ENCODE measurements at regions not wholly inside any gene's neighbourhood (a gene's known extent, or its start where the extent isn't known, plus 50 kb on each side); places are given as distances from the start of the nearest gene placed in this dataset.

DNA sequence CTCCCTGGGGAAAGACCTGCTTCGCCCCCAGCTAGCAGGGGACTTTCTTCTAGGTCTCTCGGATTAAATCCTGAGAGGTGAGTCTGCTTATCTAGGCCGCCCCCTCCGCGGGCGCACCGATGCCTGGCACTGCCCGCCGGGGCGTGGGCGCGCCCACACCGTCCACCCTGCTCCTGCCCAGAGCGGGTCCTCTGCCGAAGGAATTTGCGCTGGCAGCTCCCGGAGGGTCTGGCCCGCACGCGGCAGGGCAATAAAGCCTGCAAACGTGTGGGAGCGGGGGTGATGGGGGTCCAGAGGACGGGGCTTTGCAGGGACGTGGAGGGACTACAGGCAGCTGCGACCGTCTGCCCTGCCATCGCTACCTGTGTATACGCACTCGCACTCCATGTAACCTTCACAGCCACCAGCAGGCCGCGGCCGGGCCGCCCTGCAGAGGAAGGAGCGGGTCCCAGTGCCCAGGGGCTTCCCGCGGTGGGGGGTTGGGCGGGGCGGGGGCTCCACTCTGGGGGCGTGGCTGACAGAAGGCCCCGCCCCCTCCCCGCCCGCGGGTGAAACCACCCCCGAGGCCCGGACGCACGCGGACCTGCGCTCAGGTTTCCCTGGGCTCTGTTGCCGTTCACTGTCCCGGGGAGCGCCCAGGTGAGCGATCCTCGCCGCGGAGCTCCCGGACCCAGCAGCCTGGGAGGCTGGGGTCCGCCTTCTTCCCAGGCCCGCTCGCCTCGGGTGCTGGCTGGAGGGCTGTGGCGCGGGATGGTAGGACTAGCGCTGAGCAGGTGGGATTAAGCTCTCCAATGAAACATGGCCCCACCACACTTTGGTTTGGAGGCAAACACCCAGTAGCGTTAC lies 174.5 kb upstream of the HS6ST1 start:
- intact Hi-C loops (cut with DNase I): no loop called here
- 85 to 91% methylated on average over 29 to 47 of the region's 65 CpGs for WGBS, 2 donors
- peaks cover 35% of the 10 kb centered on the region for H3K4me1 ChIP-seq
- H3K4me3 ChIP-seq: no peak overlapping the region
- TF ChIP-seq POLR2A (IDR thresholded peaks at IDR 0.05) (no peak), CTCF (IDR thresholded peaks at IDR 0.05) (no peak)
- no peaks in the 10 kb centered on the region for H3K9me3 ChIP-seq
- no peaks in the 10 kb centered on the region for H3K27me3 ChIP-seq
- no peaks in the 10 kb centered on the region for H3K36me3 ChIP-seq (replicated peaks in 1 of 2; ENCODE audit: insufficient read depth in 1 of 2, low read depth in 2 of 2)
- no peak for DNase-seq
- H3K27ac ChIP-seq: no peak overlapping the region
- ATAC-seq: no peak

DNA sequence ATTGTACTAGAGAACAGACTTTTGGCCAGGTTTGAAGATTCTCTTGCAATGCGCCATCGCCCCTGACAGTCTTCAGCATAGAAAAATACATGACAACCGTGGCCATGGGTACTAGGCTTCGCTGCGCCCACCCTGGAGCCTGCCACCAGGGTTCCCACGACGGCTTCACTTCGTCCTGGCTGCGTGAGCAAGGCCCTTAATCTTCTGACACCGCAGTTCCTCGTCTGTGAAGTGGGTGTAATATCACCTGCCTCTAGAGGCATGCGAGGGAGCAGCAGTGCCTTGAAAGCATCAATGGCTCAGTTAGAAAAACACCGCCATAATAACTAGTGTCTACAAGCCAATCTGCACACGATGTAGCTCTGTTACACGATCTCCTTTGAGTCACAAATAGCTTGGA lies 175.2 kb upstream of the HS6ST1 start:
- ATAC-seq (peak; percentile 8), DNase-seq (no peak)
- Histone ChIP-seq H3K27ac (peak overlapping the region in 3 of 4 donors; percentile 43 to 67 (median 66)), H3K27me3 (no peaks in the 10 kb centered on the region), H3K4me3 (no peak overlapping the region), H3K36me3 (replicated peaks in 1 of 2; ENCODE audit: insufficient read depth in 1 of 2, low read depth in 2 of 2) (no peaks in the 10 kb centered on the region), H3K9me3 (no peaks in the 10 kb centered on the region), H3K4me1 (peaks cover 41% of the 10 kb centered on the region)
- intact Hi-C loops (cut with DNase I): no loop called here
- 80 to 81% methylated on average over 15 of the region's 15 CpGs for WGBS, 2 donors
- TF ChIP-seq POLR2A (IDR thresholded peaks at IDR 0.05) (no peak), CTCF (IDR thresholded peaks at IDR 0.05) (peak in 2 of 7 experiments; percentile 6 to 11)

DNA sequence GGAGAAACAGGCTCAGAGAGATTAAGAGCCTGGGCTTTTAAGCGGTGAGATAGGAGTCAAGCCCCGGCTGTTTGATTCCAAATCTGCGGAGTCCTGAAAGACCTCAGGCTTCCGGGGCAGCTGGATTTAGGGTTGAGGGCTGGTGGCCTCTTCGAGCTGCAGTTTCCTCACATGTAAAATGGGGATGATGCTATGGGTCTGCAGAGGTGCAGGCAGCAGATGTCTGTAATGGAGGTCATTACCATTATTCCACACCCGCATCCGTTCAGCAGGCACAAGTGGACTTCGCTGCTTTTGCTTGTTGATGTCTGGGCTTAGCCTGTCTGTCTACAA lies 175.6 kb upstream of the HS6ST1 start:
- Histone ChIP-seq H3K27me3 (no peaks in the 10 kb centered on the region), H3K4me1 (peaks cover 42% of the 10 kb centered on the region), H3K27ac (peak overlapping the region in 3 of 4 donors; percentile 43 to 67 (median 66)), H3K36me3 (replicated peaks in 1 of 2; ENCODE audit: insufficient read depth in 1 of 2, low read depth in 2 of 2) (no peaks in the 10 kb centered on the region), H3K9me3 (no peaks in the 10 kb centered on the region), H3K4me3 (no peak overlapping the region)
- TF ChIP-seq CTCF (IDR thresholded peaks at IDR 0.05): no peak
- TF ChIP-seq POLR2A (IDR thresholded peaks at IDR 0.05): peak in 1 of 3 donors; percentile 15
- DNase-seq (no peak), ATAC-seq (no peak)
- WGBS, 2 donors: 25 to 29% methylated on average over 7 to 8 of the region's 8 CpGs
- intact Hi-C loops (cut with DNase I): no loop called here

DNA sequence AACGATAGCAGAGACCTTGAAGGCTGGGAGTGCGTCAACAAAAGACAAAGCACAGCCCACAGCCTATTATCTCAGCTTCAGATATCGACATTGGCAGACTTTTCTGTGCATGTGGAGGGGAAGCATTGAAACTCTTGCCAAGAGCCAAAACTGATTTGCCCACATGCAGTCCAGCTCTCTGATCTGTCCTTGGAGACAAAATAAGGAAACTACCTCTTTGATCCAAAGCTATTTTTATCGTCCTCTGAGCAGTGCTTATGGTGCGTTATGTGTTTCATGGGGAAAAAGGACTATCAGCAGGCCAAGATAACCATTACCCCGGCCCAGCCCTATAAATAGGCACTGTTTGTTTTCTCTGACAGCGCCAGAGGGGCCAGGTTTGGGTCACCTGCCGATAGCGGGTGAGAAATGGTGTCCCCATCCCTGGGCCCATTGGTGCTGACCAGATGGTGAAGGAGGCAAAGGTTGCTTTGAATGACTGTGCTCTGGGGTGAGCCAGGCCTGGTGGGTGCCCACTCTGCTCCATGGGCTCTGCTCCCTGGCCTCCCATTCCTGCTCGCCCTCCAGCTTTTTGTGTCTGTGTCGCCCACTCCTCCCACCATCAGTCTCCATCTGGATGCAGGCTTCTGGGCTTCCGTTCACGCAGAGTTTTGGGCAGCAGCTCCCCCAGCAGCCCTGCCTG lies 176.1 kb upstream of the HS6ST1 start:
- no peak for TF ChIP-seq POLR2A (IDR thresholded peaks at IDR 0.05)
- ATAC-seq: peak; percentile 87
- Histone ChIP-seq H3K9me3 (no peaks in the 10 kb centered on the region), H3K4me1 (peaks cover 37% of the 10 kb centered on the region), H3K27me3 (no peaks in the 10 kb centered on the region), H3K4me3 (no peak overlapping the region), H3K27ac (peak overlapping the region in 3 of 4 donors; percentile 43 to 67 (median 66)), H3K36me3 (replicated peaks in 1 of 2; ENCODE audit: insufficient read depth in 1 of 2, low read depth in 2 of 2) (no peaks in the 10 kb centered on the region)
- intact Hi-C loops (cut with DNase I): no loop called here
- 17 to 26% methylated on average over 10 to 13 of the region's 13 CpGs for WGBS, 2 donors
- DNase-seq: peak; percentile 56 to 91 (median 74)

DNA sequence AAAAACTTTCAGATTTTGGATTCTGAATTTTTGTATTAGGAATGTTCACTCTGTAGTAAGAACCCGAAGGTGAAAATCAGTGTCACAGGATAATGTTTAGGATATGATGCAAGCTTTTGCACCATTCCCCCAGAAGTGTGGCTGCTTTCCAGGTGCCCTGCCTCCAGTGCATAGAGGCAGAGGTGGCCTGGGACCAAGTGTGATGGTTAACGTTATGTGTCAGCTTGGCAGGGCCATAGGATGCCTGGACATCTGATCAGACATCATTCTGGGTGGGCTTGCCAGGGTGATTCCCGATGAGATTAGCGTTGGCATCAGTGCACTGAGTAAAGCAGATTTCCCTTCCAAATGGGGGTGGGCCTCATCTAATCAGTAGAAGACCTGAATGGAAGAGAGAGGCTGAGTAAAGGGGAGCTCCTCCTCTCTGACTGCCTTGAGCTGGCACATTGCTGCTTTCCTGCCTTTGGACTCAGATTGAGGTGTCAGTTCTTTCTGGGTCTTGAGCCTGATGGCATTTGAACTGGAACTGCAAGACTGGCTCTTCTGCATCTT lies 177.4 kb upstream of the HS6ST1 start:
- no peak for ATAC-seq
- no peaks in the 10 kb centered on the region for H3K36me3 ChIP-seq (replicated peaks in 1 of 2; ENCODE audit: insufficient read depth in 1 of 2, low read depth in 2 of 2)
- no peaks in the 10 kb centered on the region for H3K27me3 ChIP-seq
- no peak for DNase-seq
- H3K4me3 ChIP-seq: no peak overlapping the region
- intact Hi-C loops (cut with DNase I): no loop called here
- no peak for TF ChIP-seq POLR2A (IDR thresholded peaks at IDR 0.05)
- TF ChIP-seq CTCF (IDR thresholded peaks at IDR 0.05): no peak
- 84 to 90% methylated on average over 2 to 4 of the region's 4 CpGs for WGBS, 2 donors
- H3K27ac ChIP-seq: no peak overlapping the region
- peaks cover 30% of the 10 kb centered on the region for H3K4me1 ChIP-seq
- no peaks in the 10 kb centered on the region for H3K9me3 ChIP-seq
